ENCODE measurements at regions not wholly inside any gene's neighbourhood (a gene's known extent, or its start where the extent isn't known, plus 50 kb on each side); places are given as distances from the start of the nearest gene placed in this dataset.
"Not testable (repeated sequence)": the region's sequence is repeated elsewhere in the genome, so short reads cannot be mapped to it uniquely, and the experiment has no call there.

GRCh38 chr13:83692800-83693199 lies 189.5 kb downstream of the SLITRK1 start:
- no peaks in the 10 kb centered on the region for H3K9me3 ChIP-seq (ENCODE audit: control insufficient read depth in 3 of 3, low read length in 3 of 3)
- no peaks in the 10 kb centered on the region for H3K36me3 ChIP-seq (ENCODE audit: control insufficient read depth in 3 of 3, insufficient read depth in 3 of 3, low read length in 3 of 3)
- no peak overlapping the region for H3K4me3 ChIP-seq (ENCODE audit: low read length in 3 of 3)
- H3K27ac ChIP-seq (ENCODE audit: low read depth, low read length), result no peak overlapping the region
- no peak overlapping the region for H3K9ac ChIP-seq (ENCODE audit: low read depth in 1 of 3, low read length in 3 of 3)
- no peaks in the 10 kb centered on the region for H3K27me3 ChIP-seq (ENCODE audit: control insufficient read depth in 3 of 3, insufficient read depth in 3 of 3, low read length in 3 of 3)
- H3K4me1 ChIP-seq (ENCODE audit: control insufficient read depth in 3 of 3, insufficient read depth in 3 of 3, low read length in 3 of 3), result no peaks in the 10 kb centered on the region

GRCh38 chr13:83691966-83692365 lies 190.3 kb downstream of the SLITRK1 start:
- Histone ChIP-seq H3K27ac (ENCODE audit: low read depth, low read length) (no peak overlapping the region), H3K4me3 (ENCODE audit: low read length in 3 of 3) (no peak overlapping the region)

GRCh38 chr13:83681547-83681946 lies 200.7 kb downstream of the SLITRK1 start:
- H3K4me3 ChIP-seq (ENCODE audit: low read length in 3 of 3), result no peak overlapping the region
- H3K9me3 ChIP-seq (ENCODE audit: control insufficient read depth in 3 of 3, low read length in 3 of 3), result no peaks in the 10 kb centered on the region
- H3K36me3 ChIP-seq (ENCODE audit: control insufficient read depth in 3 of 3, insufficient read depth in 3 of 3, low read length in 3 of 3), result no peaks in the 10 kb centered on the region
- H3K9ac ChIP-seq (ENCODE audit: low read depth in 1 of 3, low read length in 3 of 3), result no peak overlapping the region
- H3K27me3 ChIP-seq (ENCODE audit: control insufficient read depth in 3 of 3, insufficient read depth in 3 of 3, low read length in 3 of 3), result no peaks in the 10 kb centered on the region
- H3K4me1 ChIP-seq (ENCODE audit: control insufficient read depth in 3 of 3, insufficient read depth in 3 of 3, low read length in 3 of 3), result no peaks in the 10 kb centered on the region
- no peak overlapping the region for H3K27ac ChIP-seq (ENCODE audit: low read depth, low read length)

More at GRCh38 chr13:83691966-83692365, 190.3 kb downstream of the SLITRK1 start:
- no peak overlapping the region for H3K9ac ChIP-seq (ENCODE audit: low read depth in 1 of 3, low read length in 3 of 3)
- H3K36me3 ChIP-seq (ENCODE audit: control insufficient read depth in 3 of 3, insufficient read depth in 3 of 3, low read length in 3 of 3), result no peaks in the 10 kb centered on the region
- H3K4me1 ChIP-seq (ENCODE audit: control insufficient read depth in 3 of 3, insufficient read depth in 3 of 3, low read length in 3 of 3), result no peaks in the 10 kb centered on the region
- H3K9me3 ChIP-seq (ENCODE audit: control insufficient read depth in 3 of 3, low read length in 3 of 3), result no peaks in the 10 kb centered on the region
- no peaks in the 10 kb centered on the region for H3K27me3 ChIP-seq (ENCODE audit: control insufficient read depth in 3 of 3, insufficient read depth in 3 of 3, low read length in 3 of 3)

- H3K4me1 ChIP-seq (ENCODE audit: control insufficient read depth in 3 of 3, insufficient read depth in 3 of 3, low read length in 3 of 3), result no peaks in the 10 kb centered on the region
- no peaks in the 10 kb centered on the region for H3K36me3 ChIP-seq (ENCODE audit: control insufficient read depth in 3 of 3, insufficient read depth in 3 of 3, low read length in 3 of 3)
- H3K9me3 ChIP-seq (ENCODE audit: control insufficient read depth in 3 of 3, low read length in 3 of 3), result no peaks in the 10 kb centered on the region
- H3K27me3 ChIP-seq (ENCODE audit: control insufficient read depth in 3 of 3, insufficient read depth in 3 of 3, low read length in 3 of 3), result no peaks in the 10 kb centered on the region
- no peak overlapping the region for H3K4me3 ChIP-seq (ENCODE audit: low read length in 3 of 3)
- no peak overlapping the region for H3K9ac ChIP-seq (ENCODE audit: low read depth in 1 of 3, low read length in 3 of 3)
- no peak overlapping the region for H3K27ac ChIP-seq (ENCODE audit: low read depth, low read length)
Observed at GRCh38 chr13:83677985-83678384, 204.3 kb downstream of the SLITRK1 start.

GRCh38 chr13:83672612-83673011 lies 209.7 kb downstream of the SLITRK1 start:
- Histone ChIP-seq H3K4me3 (ENCODE audit: low read length in 3 of 3) (no peak overlapping the region), H3K9me3 (ENCODE audit: control insufficient read depth in 3 of 3, low read length in 3 of 3) (peaks cover 0 to 2% (median 0%) of the 10 kb centered on the region in 3 donors), H3K27ac (ENCODE audit: low read depth, low read length) (no peak overlapping the region), H3K36me3 (ENCODE audit: control insufficient read depth in 3 of 3, insufficient read depth in 3 of 3, low read length in 3 of 3) (no peaks in the 10 kb centered on the region), H3K27me3 (ENCODE audit: control insufficient read depth in 3 of 3, insufficient read depth in 3 of 3, low read length in 3 of 3) (no peaks in the 10 kb centered on the region), H3K4me1 (ENCODE audit: control insufficient read depth in 3 of 3, insufficient read depth in 3 of 3, low read length in 3 of 3) (no peaks in the 10 kb centered on the region), H3K9ac (ENCODE audit: low read depth in 1 of 3, low read length in 3 of 3) (no peak overlapping the region)

- H3K9ac ChIP-seq (ENCODE audit: low read depth in 1 of 3, low read length in 3 of 3), result no peak overlapping the region
- H3K36me3 ChIP-seq (ENCODE audit: control insufficient read depth in 3 of 3, insufficient read depth in 3 of 3, low read length in 3 of 3), result no peaks in the 10 kb centered on the region
- no peak overlapping the region for H3K27ac ChIP-seq (ENCODE audit: low read depth, low read length)
- no peak overlapping the region for H3K4me3 ChIP-seq (ENCODE audit: low read length in 3 of 3)
- H3K27me3 ChIP-seq (ENCODE audit: control insufficient read depth in 3 of 3, insufficient read depth in 3 of 3, low read length in 3 of 3), result no peaks in the 10 kb centered on the region
- peaks cover 0 to 2% (median 0%) of the 10 kb centered on the region in 3 donors for H3K9me3 ChIP-seq (ENCODE audit: control insufficient read depth in 3 of 3, low read length in 3 of 3)
- no peaks in the 10 kb centered on the region for H3K4me1 ChIP-seq (ENCODE audit: control insufficient read depth in 3 of 3, insufficient read depth in 3 of 3, low read length in 3 of 3)
Observed at GRCh38 chr13:83667606-83668005, 214.7 kb downstream of the SLITRK1 start.

GRCh38 chr13:83666141-83666540 lies 216.1 kb downstream of the SLITRK1 start:
- H3K27me3 ChIP-seq (ENCODE audit: control insufficient read depth in 3 of 3, insufficient read depth in 3 of 3, low read length in 3 of 3), result no peaks in the 10 kb centered on the region
- no peaks in the 10 kb centered on the region for H3K4me1 ChIP-seq (ENCODE audit: control insufficient read depth in 3 of 3, insufficient read depth in 3 of 3, low read length in 3 of 3)
- no peaks in the 10 kb centered on the region for H3K9me3 ChIP-seq (ENCODE audit: control insufficient read depth in 3 of 3, low read length in 3 of 3)
- no peak overlapping the region for H3K27ac ChIP-seq (ENCODE audit: low read depth, low read length)
- no peak overlapping the region for H3K9ac ChIP-seq (ENCODE audit: low read depth in 1 of 3, low read length in 3 of 3)
- no peak overlapping the region for H3K4me3 ChIP-seq (ENCODE audit: low read length in 3 of 3)
- no peaks in the 10 kb centered on the region for H3K36me3 ChIP-seq (ENCODE audit: control insufficient read depth in 3 of 3, insufficient read depth in 3 of 3, low read length in 3 of 3)

GRCh38 chr13:83657281-83657680 lies 225.0 kb downstream of the SLITRK1 start:
- H3K4me3 ChIP-seq (ENCODE audit: low read length in 3 of 3), result no peak overlapping the region
- H3K4me1 ChIP-seq (ENCODE audit: control insufficient read depth in 3 of 3, insufficient read depth in 3 of 3, low read length in 3 of 3), result no peaks in the 10 kb centered on the region
- H3K27me3 ChIP-seq (ENCODE audit: control insufficient read depth in 3 of 3, insufficient read depth in 3 of 3, low read length in 3 of 3), result no peaks in the 10 kb centered on the region
- no peak overlapping the region for H3K27ac ChIP-seq (ENCODE audit: low read depth, low read length)
- no peaks in the 10 kb centered on the region for H3K9me3 ChIP-seq (ENCODE audit: control insufficient read depth in 3 of 3, low read length in 3 of 3)
- no peak overlapping the region for H3K9ac ChIP-seq (ENCODE audit: low read depth in 1 of 3, low read length in 3 of 3)
- H3K36me3 ChIP-seq (ENCODE audit: control insufficient read depth in 3 of 3, insufficient read depth in 3 of 3, low read length in 3 of 3), result no peaks in the 10 kb centered on the region

GRCh38 chr13:83642617-83643016 lies 239.7 kb downstream of the SLITRK1 start:
- H3K27me3 ChIP-seq (ENCODE audit: control insufficient read depth in 3 of 3, insufficient read depth in 3 of 3, low read length in 3 of 3); H3K9ac ChIP-seq (ENCODE audit: low read depth in 1 of 3, low read length in 3 of 3); H3K9me3 ChIP-seq (ENCODE audit: control insufficient read depth in 3 of 3, low read length in 3 of 3); H3K27ac ChIP-seq (ENCODE audit: low read depth, low read length); H3K4me1 ChIP-seq (ENCODE audit: control insufficient read depth in 3 of 3, insufficient read depth in 3 of 3, low read length in 3 of 3); H3K4me3 ChIP-seq (ENCODE audit: low read length in 3 of 3); H3K36me3 ChIP-seq (ENCODE audit: control insufficient read depth in 3 of 3, insufficient read depth in 3 of 3, low read length in 3 of 3): not testable (repeated sequence)

- H3K27me3 ChIP-seq (ENCODE audit: control insufficient read depth in 3 of 3, insufficient read depth in 3 of 3, low read length in 3 of 3), result no peaks in the 10 kb centered on the region
- H3K9me3 ChIP-seq (ENCODE audit: control insufficient read depth in 3 of 3, low read length in 3 of 3), result no peaks in the 10 kb centered on the region
- H3K4me1 ChIP-seq (ENCODE audit: control insufficient read depth in 3 of 3, insufficient read depth in 3 of 3, low read length in 3 of 3), result no peaks in the 10 kb centered on the region
- no peak overlapping the region for H3K9ac ChIP-seq (ENCODE audit: low read depth in 1 of 3, low read length in 3 of 3)
- no peak overlapping the region for H3K27ac ChIP-seq (ENCODE audit: low read depth, low read length)
- H3K36me3 ChIP-seq (ENCODE audit: control insufficient read depth in 3 of 3, insufficient read depth in 3 of 3, low read length in 3 of 3), result no peaks in the 10 kb centered on the region
- no peak overlapping the region for H3K4me3 ChIP-seq (ENCODE audit: low read length in 3 of 3)
Observed at GRCh38 chr13:83634601-83635000, 247.7 kb downstream of the SLITRK1 start.

- Histone ChIP-seq H3K9ac (ENCODE audit: low read depth in 1 of 3, low read length in 3 of 3) (no peak overlapping the region), H3K27me3 (ENCODE audit: control insufficient read depth in 3 of 3, insufficient read depth in 3 of 3, low read length in 3 of 3) (no peaks in the 10 kb centered on the region), H3K9me3 (ENCODE audit: control insufficient read depth in 3 of 3, low read length in 3 of 3) (no peaks in the 10 kb centered on the region), H3K4me3 (ENCODE audit: low read length in 3 of 3) (no peak overlapping the region), H3K4me1 (ENCODE audit: control insufficient read depth in 3 of 3, insufficient read depth in 3 of 3, low read length in 3 of 3) (no peaks in the 10 kb centered on the region), H3K27ac (ENCODE audit: low read depth, low read length) (no peak overlapping the region), H3K36me3 (ENCODE audit: control insufficient read depth in 3 of 3, insufficient read depth in 3 of 3, low read length in 3 of 3) (no peaks in the 10 kb centered on the region)
Observed at GRCh38 chr13:83633746-83634145, 248.5 kb downstream of the SLITRK1 start.
